Stimulated activated CD8-positive, alpha-beta memory T cell treated with anti-CD3 and anti-CD28 coated beads, Interleukin-4, amount 100 ng/mL, for 4 hours (primary cell): ENCODE measurements at regions not wholly inside any gene's neighbourhood (a gene's known extent, or its start where the extent isn't known, plus 50 kb on each side); places are given as distances from the start of the nearest gene placed in this dataset.
"Not testable (repeated sequence)": the region's sequence is repeated elsewhere in the genome, so short reads cannot be mapped to it uniquely, and the experiment has no call there.

ENCODE experiments used
- DNase-seq, 2 donors: peaks; one replicate each; pipeline ENCODE4 v3.0.0-alpha.2; 2020; ENCODE audit warnings: low read depth in 2 of 2, low spot score in 1 of 2

DNA sequence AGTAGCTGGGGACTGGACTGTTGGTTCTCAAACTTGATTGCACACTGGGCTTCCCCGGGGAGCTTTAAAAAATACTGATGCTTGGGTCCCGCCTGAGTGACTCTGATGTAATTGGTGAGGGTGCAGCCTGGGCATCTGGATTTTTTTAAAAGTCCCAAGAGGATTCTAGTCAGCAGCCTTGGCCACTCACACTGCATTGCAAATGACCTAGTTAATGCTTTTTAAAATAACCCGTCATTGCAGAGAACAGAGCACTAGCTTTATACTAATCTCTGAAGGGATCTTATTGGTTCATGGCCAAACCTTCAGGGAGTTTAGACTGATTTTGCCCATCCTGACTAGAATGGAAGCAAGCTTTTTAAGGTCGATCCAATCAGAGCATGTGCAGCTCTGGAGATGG lies 310.6 kb upstream of the PROK2 start:
- no peak for DNase-seq

DNA sequence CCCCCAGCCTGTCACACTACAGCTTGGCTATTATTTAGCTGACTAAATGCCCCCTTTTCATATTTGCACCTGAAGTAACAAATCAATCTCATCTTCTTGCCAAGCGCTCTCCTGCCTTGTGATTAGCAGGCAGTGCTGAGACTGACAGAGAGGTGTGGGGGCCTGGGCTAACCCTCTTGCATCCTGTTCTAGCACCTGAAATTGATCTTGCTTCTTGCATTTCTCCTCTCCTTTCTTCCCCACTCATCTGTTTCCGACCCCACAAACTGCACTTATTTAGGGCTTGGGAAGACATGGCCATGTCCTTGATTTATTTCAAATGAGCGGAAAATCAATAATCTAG lies 309.0 kb upstream of the PROK2 start:
- no peak for DNase-seq

DNA sequence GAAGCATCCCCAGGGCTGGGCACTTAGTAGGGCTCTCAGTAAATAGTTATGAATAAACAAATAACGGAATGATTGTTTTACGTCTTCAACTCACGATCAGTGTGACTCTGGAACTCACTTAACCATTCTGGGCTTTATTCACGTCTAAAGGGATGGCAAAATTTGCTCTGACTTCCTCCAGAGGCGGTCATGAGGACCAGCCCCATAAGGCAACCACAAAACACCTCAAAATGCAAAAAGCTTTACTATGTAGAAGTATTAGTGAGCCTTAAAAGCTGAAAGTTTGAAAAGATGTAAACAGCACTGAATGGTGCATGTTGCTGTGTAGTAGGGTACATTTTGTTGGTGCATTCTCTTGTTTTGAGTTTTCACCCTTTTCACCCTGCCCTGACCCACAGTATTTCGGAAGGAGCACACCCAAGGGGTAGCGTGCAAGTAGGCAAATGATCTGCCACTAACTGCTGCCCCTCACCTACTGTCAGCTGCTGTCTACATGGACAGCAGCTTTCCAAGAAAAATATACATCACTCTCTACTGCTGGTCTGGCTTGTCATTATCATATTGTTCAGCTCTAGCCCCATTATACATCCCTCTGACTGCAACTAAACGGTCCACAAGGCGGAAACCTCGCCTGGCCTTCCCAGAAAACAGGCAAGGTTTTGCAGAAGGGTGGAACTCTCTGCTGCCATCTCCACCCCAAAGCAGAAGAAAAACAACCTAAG lies 308.5 kb upstream of the PROK2 start:
- DNase-seq = no peak

DNA sequence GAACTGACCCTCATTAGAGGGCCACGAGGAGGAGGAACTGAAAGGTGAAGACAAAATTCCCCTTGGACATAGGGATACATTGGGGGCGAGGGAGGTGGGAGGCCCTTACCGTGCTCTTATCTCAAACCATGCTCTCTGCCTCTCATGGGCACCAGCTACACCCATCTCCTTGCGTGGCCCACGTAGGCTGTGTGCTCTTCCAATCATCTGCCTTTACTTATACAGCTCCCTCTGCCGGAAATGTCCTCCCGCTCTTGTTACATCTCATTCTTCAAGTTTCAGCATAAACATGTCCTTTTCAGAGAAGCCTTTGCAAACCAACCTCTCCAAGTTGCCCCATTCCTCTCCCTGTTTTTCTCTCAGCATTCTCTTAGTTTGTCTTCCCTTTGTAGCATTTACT lies 307.8 kb upstream of the PROK2 start:
- DNase-seq = no peak

DNA sequence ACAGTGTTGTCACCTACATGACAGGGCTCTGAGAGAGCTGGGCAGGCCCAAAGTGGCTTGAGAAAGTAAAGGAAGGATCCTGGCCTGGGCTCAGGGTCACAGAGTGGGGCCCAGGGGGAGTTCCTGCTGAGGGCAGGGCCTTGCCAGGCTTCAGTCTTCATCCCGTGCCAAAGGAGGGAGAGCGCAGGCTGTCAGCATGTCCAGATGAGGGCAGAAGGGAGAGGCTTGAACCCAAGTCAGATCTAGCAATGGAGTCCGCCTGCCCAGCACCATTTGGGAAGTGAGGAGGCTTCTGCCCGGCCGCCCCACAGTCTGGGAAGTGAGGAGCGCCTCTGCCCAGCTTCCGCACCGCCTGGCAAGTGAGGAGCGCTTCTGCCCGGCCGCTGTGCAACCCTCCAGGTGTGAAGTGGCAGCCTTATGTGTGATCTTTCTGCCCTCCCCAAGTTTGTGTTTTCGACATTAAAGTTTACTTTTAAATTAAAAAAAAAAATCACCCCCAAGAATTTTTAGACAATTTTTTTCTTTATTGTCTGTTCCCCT lies 303.6 kb upstream of the PROK2 start:
- no peak for DNase-seq

DNA sequence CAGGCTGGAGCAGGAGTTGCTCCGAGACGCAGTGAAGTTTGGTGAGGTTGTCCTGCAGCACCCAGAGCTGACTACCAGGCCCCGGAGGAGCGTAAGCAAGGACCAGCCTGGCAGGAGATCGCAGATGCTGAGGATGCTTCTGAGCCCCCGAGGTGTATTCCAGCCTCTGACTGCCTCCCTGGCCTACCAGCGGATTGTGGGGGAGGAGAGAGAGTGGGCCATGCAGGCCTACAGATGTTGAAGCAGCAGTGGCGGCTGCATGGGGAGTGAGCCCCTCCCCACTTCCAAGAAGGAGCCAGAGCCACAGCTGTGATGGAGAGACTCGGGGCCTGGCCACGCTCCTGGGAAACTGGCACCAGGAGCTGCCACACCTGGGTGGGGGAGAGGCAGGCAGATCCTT lies 302.5 kb upstream of the PROK2 start:
- no peak for DNase-seq

DNA sequence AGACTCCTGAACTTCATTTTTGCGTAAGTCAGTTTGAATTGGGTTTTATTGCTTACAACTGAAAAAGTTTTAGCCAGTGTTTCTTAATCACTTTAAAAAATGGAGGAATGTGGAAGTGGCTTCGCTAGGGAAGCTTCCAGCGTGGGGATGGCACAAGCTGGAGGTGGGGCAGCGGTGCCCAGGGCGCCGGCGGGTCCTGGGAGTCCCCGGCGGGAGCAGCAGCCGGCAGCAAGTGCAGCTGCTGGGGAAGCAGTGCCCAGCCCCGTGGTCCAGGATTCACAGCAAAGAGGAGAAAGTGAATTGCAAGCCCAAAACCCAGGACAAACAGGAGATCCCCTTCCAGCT lies 301.8 kb upstream of the PROK2 start:
- DNase-seq = no peak

DNA sequence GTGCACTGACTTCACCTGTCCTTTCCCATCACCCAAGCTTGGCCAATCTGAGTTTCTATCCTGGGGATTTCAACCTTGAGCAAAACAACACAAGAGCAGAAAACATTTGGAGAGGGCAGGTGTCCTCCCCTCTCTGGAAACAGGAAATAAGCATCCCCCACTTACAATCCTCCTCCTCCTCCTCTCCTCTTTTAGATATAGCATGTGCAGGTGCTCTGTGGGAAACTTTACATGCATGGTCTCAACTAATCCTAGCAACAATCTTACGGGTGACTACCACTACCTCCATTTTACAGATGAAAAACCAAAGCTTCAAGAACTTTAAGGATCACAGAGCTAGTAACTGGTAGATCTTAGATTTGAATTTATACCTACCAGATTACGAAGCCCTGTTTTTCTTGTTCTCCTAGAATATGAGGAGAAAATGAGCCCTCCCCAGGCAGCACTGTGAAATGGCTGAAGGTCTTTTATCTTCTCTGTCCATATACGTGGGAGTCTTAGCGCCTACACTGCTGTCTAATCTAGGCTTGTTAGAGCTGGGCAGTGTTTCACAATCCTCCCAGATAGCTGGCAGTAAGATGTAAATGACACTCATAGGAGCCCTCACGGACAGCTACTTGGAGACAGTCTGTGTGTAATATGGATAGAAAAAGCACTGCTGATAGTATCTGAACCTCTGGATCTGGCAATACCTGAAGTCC lies 301.2 kb upstream of the PROK2 start:
- no peak for DNase-seq

DNA sequence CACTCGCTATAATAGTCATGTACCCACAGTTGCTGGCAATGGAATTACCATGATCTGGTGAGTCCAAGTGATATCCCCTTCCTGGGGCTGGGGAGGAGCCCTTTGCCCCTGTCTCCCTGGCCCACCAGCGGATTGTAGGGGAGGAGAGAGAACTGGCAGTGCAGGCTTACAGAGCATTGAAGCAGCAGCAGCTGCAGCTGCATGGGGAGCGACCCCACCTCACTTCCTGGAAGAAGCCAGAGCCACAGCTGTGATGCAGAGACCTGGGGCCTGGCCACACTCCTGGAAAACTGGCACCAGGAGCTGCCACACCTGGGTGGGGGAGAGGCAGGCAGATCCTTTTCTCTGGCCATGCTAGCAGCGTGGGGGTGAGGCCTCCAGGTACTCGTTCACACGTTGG lies 300.1 kb upstream of the PROK2 start:
- DNase-seq = no peak

DNA sequence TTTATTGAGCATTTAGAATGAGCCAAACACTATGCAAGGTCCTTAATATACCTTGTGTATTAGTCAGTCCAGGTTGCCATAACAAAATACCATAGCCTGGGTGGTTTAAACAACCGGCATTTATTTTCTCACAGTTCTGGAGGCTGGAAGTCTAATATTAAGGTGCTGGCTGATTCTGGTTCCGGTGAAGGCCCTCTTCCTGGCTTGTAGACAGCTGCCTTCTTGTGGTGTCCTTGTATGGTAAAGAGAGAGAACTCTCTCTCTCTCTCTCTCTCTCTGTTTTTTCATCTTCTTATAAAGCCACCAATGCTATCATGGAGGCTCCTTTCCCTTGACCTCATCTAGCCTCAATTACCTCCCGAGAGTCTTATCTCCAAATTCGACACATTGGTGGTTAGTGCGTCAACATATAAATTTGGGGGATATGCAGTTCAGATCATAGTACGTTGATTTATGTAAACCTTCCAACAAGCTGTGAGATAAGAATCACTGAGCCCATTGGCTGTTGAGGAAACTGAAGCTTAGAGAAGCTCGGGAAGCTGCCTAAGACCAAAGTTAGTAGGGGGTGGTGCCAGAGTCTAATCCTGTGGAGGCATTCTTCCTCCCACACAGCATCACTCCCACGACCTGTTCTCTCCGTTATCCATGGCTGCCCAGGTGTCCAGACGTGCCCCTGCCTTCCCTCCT lies 298.0 kb upstream of the PROK2 start:
- no peak for DNase-seq

DNA sequence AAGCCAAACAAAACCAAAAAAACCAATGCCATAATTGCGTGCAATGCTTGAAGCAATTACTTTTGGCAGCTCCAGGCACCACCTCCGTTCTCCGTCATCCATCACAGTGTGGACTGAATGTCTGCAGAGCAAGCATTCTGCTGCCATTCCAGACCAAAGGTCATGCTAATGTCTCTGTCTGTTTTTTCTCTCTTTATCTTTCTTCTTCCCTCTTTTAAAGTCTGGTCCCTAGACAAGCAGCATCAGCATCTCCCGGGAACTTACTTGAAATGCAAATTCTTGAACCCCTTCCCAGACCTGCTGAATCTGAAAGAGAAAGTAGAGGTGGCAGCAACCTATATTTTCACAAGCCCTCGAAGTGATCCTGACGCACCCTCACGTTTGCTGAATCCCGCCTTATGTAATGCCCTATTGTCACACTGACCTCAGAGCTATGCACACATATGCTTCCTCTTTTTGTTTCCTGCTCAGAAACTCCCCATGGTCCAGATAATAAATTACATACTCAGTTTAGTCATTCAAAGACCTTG lies 297.3 kb upstream of the PROK2 start:
- DNase-seq = no peak

DNA sequence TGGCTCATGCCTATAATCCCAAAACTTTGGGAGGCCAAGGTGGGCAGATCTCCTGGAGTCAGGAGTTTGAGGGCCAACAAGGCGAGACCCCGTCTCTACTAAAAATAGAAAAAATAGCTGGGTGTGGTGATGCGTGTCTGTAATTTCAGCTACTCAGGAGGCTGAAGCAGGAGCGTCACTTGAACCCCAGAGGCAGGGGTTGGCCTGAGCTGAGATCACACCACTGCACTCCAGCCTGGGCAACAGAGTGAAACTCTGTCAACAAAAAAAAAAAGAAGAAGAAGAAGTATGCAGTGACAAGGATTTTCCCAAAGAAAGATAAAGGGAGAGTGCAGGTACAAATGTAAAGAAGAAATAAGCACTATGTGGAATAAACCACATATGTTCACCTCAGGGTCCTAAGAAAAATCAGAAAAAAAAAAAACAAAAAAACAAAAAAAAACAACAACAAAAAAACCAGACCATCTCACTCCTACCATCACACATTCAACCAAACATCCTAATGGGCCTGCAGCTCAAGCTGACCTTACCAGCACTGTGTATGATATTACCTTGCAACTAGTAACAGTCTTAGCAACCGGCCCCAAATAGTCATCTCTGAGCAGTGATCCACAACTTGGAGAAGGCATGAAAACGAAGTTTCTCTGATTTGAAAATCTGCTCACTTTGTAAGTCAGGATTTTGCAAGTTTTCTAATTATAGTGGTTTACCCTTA lies 296.7 kb upstream of the PROK2 start:
- no peak for DNase-seq

DNA sequence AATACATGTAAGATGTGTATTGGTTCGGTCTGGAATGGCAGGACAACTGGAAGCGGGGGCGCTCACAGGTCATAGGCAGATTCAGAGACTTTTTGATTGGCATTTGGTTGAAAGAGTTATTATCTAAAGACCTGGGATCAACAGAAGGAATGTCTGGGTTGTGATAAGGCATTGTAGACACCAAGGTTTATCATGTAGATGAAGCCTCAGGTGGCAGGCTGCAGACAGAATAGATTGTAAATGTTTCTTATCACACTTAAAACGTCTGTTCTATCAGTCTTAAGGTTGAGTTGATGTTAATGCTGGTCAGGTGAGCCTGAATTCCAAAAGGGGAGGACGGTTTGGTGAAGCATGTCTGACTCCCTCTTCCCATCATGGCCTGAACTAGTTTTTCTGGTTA lies 295.9 kb upstream of the PROK2 start:
- no peak for DNase-seq

DNA sequence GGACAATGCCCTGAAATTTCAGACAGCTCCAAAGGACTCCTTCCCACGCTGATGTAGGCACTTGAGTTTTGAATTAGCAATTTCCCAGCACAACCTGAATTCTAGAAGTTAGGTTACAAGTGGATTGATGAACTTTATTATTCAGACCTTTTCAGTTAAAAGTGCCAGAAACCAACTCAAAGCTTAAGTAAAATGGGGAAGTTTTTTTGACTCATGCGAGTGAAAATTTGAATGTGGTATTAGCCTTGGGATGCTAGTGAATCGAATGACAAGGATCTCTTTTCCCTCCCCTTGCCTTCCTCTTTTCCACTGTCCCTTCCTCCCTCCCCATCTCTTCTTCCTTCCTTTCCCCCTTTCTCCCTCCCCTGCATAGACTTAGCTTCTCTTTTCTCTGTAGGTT lies 295.1 kb upstream of the PROK2 start:
- DNase-seq = no peak

DNA sequence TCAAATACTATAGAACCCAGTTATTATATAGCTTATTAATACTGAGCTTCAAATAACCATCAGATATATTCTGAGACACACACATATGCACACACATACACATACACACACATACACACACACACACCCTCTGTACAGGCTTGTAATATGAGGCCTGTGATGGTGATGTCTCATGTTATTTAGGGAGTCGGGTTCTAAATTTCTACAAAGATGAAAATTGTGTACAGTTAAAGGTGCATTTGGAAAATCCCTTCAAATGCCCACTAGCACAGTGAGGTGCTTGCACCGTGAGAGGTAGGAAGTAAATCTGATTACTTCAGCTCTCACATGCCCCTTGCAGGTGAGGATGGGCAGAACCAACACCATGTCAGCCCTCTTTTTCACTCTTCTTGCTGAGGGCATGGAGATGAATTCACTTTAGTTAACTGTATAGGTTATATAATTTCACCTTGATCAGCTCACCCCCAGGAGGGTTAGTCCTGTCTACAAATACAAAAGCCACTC lies 294.5 kb upstream of the PROK2 start:
- no peak for DNase-seq

DNA sequence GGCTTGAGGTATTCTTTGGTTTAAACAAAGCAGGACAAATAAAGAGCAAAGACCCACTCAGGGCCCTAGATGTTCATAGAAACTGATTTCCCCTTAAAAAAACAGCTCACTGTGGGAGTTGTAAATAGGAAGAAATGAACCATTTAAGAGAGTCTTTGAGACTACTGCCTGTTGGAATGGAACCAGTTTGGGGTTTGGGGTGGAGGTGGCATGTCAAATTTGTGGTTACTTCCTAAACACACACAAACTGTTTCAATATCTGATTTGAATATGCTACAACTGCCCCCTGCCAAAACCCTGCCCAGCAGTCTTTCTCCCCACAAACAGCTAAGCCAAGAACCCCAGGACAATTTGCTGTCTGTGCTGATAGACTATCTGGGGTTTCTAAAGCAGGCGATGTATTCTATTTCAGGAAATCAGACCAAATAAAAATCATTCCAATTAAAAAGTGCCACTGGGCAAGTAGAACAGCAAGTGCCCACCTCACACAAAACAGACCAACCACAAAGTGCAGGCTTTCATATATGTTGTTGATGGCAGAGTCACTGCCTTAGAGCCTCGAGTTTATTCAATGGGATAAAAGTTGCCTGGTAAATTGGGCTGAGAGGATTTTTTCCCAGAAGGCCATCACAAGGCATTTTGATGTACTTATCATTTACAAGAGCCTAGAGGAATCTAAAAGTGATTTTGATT lies 293.9 kb upstream of the PROK2 start:
- DNase-seq = no peak

DNA sequence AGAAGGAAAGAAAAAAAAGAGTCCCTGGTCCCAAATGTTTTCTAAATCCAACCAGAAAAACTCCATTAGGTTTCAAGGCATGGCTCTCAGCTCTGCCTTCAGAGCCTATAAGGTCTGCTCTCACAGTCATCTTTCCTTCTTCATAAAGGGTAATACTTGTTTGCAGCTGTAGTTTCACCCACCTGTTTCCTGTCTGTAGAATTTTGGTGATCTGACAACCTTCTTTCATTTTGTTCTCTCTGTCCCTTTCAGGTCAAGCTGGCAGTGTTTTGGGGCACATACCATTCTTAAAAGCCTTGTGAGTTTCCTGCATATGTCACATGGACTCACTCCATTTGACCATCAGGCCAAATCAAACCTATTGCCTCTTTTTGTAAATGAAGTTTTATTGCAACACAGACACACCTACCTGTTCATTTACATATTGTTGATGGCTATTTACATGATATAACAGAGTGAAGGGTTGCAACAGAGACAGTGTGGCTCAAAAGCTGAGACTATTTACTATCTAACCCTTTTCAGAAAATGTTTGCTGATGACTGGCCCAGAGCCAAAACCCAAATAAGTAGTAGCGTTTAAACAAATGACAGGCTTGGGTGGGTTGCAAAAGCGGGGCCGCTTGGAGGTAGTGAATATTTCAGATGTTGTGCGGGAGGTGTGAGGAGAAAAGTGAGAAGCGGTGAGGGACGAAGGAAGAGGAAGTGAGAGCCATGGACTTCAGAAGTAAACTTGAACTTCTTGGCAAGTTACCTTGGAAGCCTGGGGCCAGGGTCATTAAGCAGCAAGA lies 292.7 kb upstream of the PROK2 start:
- no peak for DNase-seq

DNA sequence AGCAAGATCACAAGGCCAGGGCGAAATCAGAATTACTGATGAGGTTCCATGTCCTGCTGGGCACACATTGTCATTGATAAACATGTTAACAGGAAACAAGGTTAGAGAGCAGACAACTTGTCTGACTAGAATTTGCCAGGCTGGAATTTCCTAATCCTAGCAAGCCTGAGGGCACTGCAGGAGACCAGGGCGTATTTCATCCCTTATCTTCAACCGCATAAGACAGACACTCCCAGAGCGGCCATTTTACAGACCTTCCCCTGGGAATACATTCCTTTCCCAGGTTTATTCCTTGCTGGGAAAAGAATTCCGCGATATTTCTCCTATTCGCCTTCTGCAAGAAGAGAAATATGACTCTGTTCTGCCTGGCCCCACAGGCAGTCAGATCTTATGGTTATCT lies 290.9 kb upstream of the PROK2 start:
- DNase-seq = not testable (repeated sequence)

DNA sequence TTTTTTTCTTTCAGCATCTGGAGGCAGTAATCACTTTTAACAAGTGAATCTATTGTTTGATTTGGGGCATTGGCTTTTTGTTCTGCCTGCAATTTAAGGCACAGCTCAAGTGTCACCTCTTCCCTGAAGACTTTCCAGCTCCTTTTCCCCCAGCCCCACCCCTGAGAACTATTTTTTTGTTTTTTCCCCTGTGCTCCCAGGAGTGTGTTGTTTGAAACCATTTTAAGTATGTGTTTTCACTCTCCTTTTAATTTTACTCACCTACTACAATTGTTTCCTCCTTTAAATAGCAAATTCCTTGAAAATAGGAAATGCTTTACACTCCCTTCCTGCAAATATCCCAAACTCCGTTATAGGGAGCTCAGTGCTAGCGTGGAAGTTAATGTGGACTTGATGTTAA lies 286.7 kb upstream of the PROK2 start:
- DNase-seq = no peak

DNA sequence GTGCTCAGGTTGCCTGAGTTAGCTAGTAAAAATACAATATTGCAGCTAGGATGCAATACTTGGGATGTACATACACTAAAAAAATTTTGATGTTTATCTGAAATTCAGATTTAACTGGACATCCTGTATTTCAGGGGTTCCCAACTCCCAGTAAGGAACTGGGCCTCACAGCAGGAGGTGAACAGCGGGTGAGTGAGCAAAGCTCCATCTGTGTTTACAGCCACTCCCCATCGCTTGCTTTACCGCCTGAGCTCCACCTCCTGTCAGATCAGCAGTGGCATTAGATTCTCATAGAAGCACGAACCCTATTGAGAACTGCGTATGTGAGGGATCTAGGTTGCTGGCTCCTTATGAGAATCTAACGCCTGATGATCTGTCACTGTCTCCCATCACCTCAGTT lies 285.1 kb upstream of the PROK2 start:
- no peak for DNase-seq
